Caco-2 (cell line): ENCODE measurements at regions not wholly inside any gene's neighbourhood (a gene's known extent, or its start where the extent isn't known, plus 50 kb on each side); places are given as distances from the start of the nearest gene placed in this dataset.

Experiments used
- BruUV-seq: library from RNA; stranded (reverse); fragments of 400-500 nt; replicated peaks from 2 replicates; lab custom pipeline; 2021; lab: Mats Ljungman, UMichigan
- CTCF ChIA-PET: fragments of 300-600 bp; sonication (Branson Sonifier 250); formaldehyde crosslinking; loops from one replicate; lab custom pipeline; 2022; ENCODE audit warnings: antibody characterized with exemption; lab: Charles Lee
- POLR2A ChIA-PET: fragments of 300-600 bp; sonication (Branson Sonifier 250); formaldehyde crosslinking; loops from one replicate; lab custom pipeline; 2022; ENCODE audit warnings: antibody characterized with exemption; lab: Charles Lee
- DNase-seq, 2 experiments: peaks; one replicate each; pipeline versions ENCODE4 v3.0.0 to v3.0.0-alpha.2; 2020 to 2022
- H3K27me3 ChIP-seq: replicated peaks from 2 replicates; pipeline ENCODE4 v1.6.0; 2011; ENCODE audit warnings: low read length; ENCODE audit not compliant: control insufficient read depth, insufficient read depth
- H3K36me3 ChIP-seq: 2 replicates; pipeline ENCODE4 v1.5.1; 2011; ENCODE audit warnings: low read length; ENCODE audit not compliant: control insufficient read depth, insufficient read depth
- H3K4me1 ChIP-seq: fragments of 250-450 bp; sonication (Bioruptor Pico); 2 replicates; pipeline ENCODE4 v1.5.1; 2020; ENCODE audit warnings: mild to moderate bottlenecking
- H3K4me3 ChIP-seq: 2 replicates; pipeline ENCODE4 v1.5.1; 2011; ENCODE audit warnings: low read depth, mild to moderate bottlenecking, control low read depth, low read length
- H3K9me3 ChIP-seq: fragments of 250-450 bp; sonication (Bioruptor Pico); 2 replicates; pipeline ENCODE4 v1.5.1; 2020; ENCODE audit warnings: mild to moderate bottlenecking, moderate library complexity
- H3K27ac Mint-ChIP-seq: one replicate; pipeline ENCODE4 v1.8.0; 2022; ENCODE audit warnings: mixed read lengths; ENCODE audit not compliant: unreplicated experiment
- H3K27me3 Mint-ChIP-seq: one replicate; pipeline ENCODE4 v1.8.0; 2022; ENCODE audit warnings: mixed read lengths; ENCODE audit not compliant: insufficient read depth, unreplicated experiment
- H3K36me3 Mint-ChIP-seq: one replicate; pipeline ENCODE4 v1.8.0; 2022; ENCODE audit warnings: mild to moderate bottlenecking, mixed read lengths; ENCODE audit not compliant: insufficient read depth, unreplicated experiment
- H3K4me1 Mint-ChIP-seq: one replicate; pipeline ENCODE4 v1.8.0; 2022; ENCODE audit warnings: low read depth, mixed read lengths; ENCODE audit not compliant: unreplicated experiment
- H3K4me3 Mint-ChIP-seq: one replicate; pipeline ENCODE4 v1.8.0; 2022; ENCODE audit warnings: mild to moderate bottlenecking, moderate library complexity, mixed read lengths; ENCODE audit not compliant: unreplicated experiment
- H3K9me3 Mint-ChIP-seq: one replicate; pipeline ENCODE4 v1.8.0; 2022; ENCODE audit warnings: mixed read lengths; ENCODE audit not compliant: unreplicated experiment
- CTCF ChIP-seq, 2 experiments: fragments of 200-600 bp in 1 of 2; IDR thresholded peaks; 1 replicate in 1 of 2; 2 replicates in 1 of 2; pipeline versions ENCODE4 v1.5.1 to v1.8.0; 2011 to 2022; ENCODE audit warnings: antibody characterized with exemption in 1 of 2, control low read depth in 1 of 2, inconsistent platforms in 1 of 2, low read depth in 1 of 2, low read length in 1 of 2, mild to moderate bottlenecking in 1 of 2, moderate library complexity in 1 of 2; ENCODE audit not compliant: insufficient read depth in 1 of 2, severe bottlenecking in 1 of 2, unreplicated experiment in 1 of 2
- intact Hi-C: fragments of 100-400 bp; cut with micrococcal nuclease; formaldehyde crosslinking; loops from one replicate; pipeline ENCODE4 v1.10.0; 2022; ENCODE audit not compliant: unreplicated experiment

GRCh38 chr22:22389467-22389866 lies 119.1 kb downstream of the ZNF280B start:
- H3K4me1 ChIP-seq: peaks cover 3% of the 10 kb centered on the region; the same call in 1 of the 2 replicates
- no peak for TF ChIP-seq CTCF (IDR thresholded peaks at IDR 0.05; ENCODE audit: insufficient read depth in 1 of 2, low read depth in 1 of 2, low read length in 1 of 2, severe bottlenecking in 1 of 2, unreplicated experiment in 1 of 2)
- intact Hi-C loops: no loop called here
- H3K36me3 ChIP-seq: no peaks in the 10 kb centered on the region
- no peak overlapping the region for H3K27ac Mint-ChIP-seq
- H3K4me3 ChIP-seq: no peak overlapping the region
- H3K36me3 Mint-ChIP-seq: no peaks in the 10 kb centered on the region
- no peaks in the 10 kb centered on the region for H3K27me3 Mint-ChIP-seq
- no peaks in the 10 kb centered on the region for H3K27me3 ChIP-seq
- POLR2A ChIA-PET: no interaction called here
- H3K4me1 Mint-ChIP-seq: peaks cover 15% of the 10 kb centered on the region
- H3K9me3 Mint-ChIP-seq: no peaks in the 10 kb centered on the region
- H3K9me3 ChIP-seq: 0 out of 2 replicates have a peak, but pooled peaks cover 5% of the 10 kb centered on the region
- no TSS peak for BruUV-seq
- CTCF ChIA-PET: interaction anchor here (0.5 kb wide), 1 partner anchor 44 kb away, joined by 3 read pairs; no protein-coding TSS in a partner anchor
- no peak overlapping the region for H3K4me3 Mint-ChIP-seq
- DNase-seq: no peak

GRCh38 chr22:22390989-22391388 lies 117.6 kb downstream of the ZNF280B start:
- Histone ChIP-seq H3K9me3 (0 out of 2 replicates have a peak, but pooled peaks cover 5% of the 10 kb centered on the region), H3K27me3 (no peaks in the 10 kb centered on the region), H3K4me3 (no peak overlapping the region), H3K4me1 (peaks cover 3% of the 10 kb centered on the region; the same call in 1 of the 2 replicates), H3K36me3 (no peaks in the 10 kb centered on the region)
- DNase-seq: no peak
- H3K9me3 Mint-ChIP-seq: no peaks in the 10 kb centered on the region
- intact Hi-C loops: no loop called here
- H3K36me3 Mint-ChIP-seq: no peaks in the 10 kb centered on the region
- no peak for TF ChIP-seq CTCF (IDR thresholded peaks at IDR 0.05; ENCODE audit: insufficient read depth in 1 of 2, low read depth in 1 of 2, low read length in 1 of 2, severe bottlenecking in 1 of 2, unreplicated experiment in 1 of 2)
- H3K27ac Mint-ChIP-seq: no peak overlapping the region
- H3K4me1 Mint-ChIP-seq: peaks cover 15% of the 10 kb centered on the region
- H3K4me3 Mint-ChIP-seq: no peak overlapping the region
- CTCF ChIA-PET: interaction anchor here (1.3 kb wide), 1 partner anchor 23 kb away, joined by 3 read pairs; no protein-coding TSS in a partner anchor
- POLR2A ChIA-PET: no interaction called here
- H3K27me3 Mint-ChIP-seq: no peaks in the 10 kb centered on the region
- BruUV-seq: no TSS peak

GRCh38 chr22:22391543-22391942 lies 117.0 kb downstream of the ZNF280B start:
- Mint-ChIP-seq H3K27me3 (no peaks in the 10 kb centered on the region), H3K9me3 (no peaks in the 10 kb centered on the region), H3K4me1 (peaks cover 15% of the 10 kb centered on the region), H3K4me3 (no peak overlapping the region), H3K36me3 (no peaks in the 10 kb centered on the region), H3K27ac (no peak overlapping the region)
- intact Hi-C loops: no loop called here
- ChIA-PET POLR2A (no interaction called here), CTCF (interaction anchor here (1.3 kb wide), 1 partner anchor 22 kb away, joined by 3 read pairs; no protein-coding TSS in a partner anchor)
- no TSS peak for BruUV-seq
- Histone ChIP-seq H3K4me3 (no peak overlapping the region), H3K9me3 (0 out of 2 replicates have a peak, but pooled peaks cover 5% of the 10 kb centered on the region), H3K36me3 (no peaks in the 10 kb centered on the region), H3K27me3 (no peaks in the 10 kb centered on the region), H3K4me1 (peaks cover 3% of the 10 kb centered on the region; the same call in 1 of the 2 replicates)
- no peak for DNase-seq
- no peak for TF ChIP-seq CTCF (IDR thresholded peaks at IDR 0.05; ENCODE audit: insufficient read depth in 1 of 2, low read depth in 1 of 2, low read length in 1 of 2, severe bottlenecking in 1 of 2, unreplicated experiment in 1 of 2)
